Uterus (tissue), 3 donors: ENCODE measurements at regions not wholly inside any gene's neighbourhood (a gene's known extent, or its start where the extent isn't known, plus 50 kb on each side); places are given as distances from the start of the nearest gene placed in this dataset.

ENCODE experiments used
- DNase-seq, 2 donors: peaks; one replicate each; pipeline ENCODE4 v3.0.0-alpha.2; 2019 to 2020
- H3K27ac ChIP-seq, 2 donors: fragments of 200-600 bp; sonication (generic); 1 replicate in 1 of 2; 2 replicates in 1 of 2; pipeline ENCODE4 v1.5.1; 2016 to 2018
- H3K27me3 ChIP-seq, 2 donors: fragments of 200-600 bp; sonication (generic); one replicate each; pipeline ENCODE4 v1.5.1; 2018 to 2019; ENCODE audit warnings: control low read depth in 1 of 2
- H3K36me3 ChIP-seq, 2 donors: fragments of 200-600 bp; sonication (generic); one replicate each; pipeline ENCODE4 v1.5.1; 2019; ENCODE audit warnings: control low read depth in 1 of 2
- H3K4me1 ChIP-seq, 2 donors: fragments of 200-600 bp; sonication (generic); one replicate each; pipeline ENCODE4 v1.5.1; 2018 to 2019; ENCODE audit warnings: control low read depth in 1 of 2
- H3K4me3 ChIP-seq, 2 donors: fragments of 200-600 bp; sonication (generic); 1 replicate in 1 of 2; 2 replicates in 1 of 2; pipeline ENCODE4 v1.5.1; 2018 to 2019; ENCODE audit warnings: mild to moderate bottlenecking in 1 of 2
- H3K9me3 ChIP-seq, 2 donors: fragments of 200-600 bp; sonication (generic); one replicate each; pipeline ENCODE4 v1.5.1; 2019; ENCODE audit warnings: control low read depth in 1 of 2
- POLR2A ChIP-seq, 2 donors: fragments of 450-650 bp; IDR thresholded peaks; one replicate each; pipeline ENCODE4 v1.6.1; 2016; ENCODE audit warnings: antibody characterized with exemption in 2 of 2, mild to moderate bottlenecking in 1 of 2, moderate library complexity in 1 of 2
- intact Hi-C: fragments of 100-400 bp; cut with DNase I; formaldehyde crosslinking; loops from one replicate; pipeline ENCODE4 v1.15.1; 2023; ENCODE audit warnings: low total_unique reads
- TF ChIP-seq, protein P1 (sequence below), 4 experiments: fragments of 200-600 bp in 2 of 4; fragments of 450-650 bp in 2 of 4; sonication (generic) in 2 of 4; IDR thresholded peaks; one replicate each; pipeline ENCODE4 v1.5.1; 2016 to 2019; ENCODE audit warnings: antibody characterized with exemption in 4 of 4, mild to moderate bottlenecking in 2 of 4, moderate library complexity in 1 of 4
- donor health status: DM: yes; HTN: yes; CAD: no.

DNA sequence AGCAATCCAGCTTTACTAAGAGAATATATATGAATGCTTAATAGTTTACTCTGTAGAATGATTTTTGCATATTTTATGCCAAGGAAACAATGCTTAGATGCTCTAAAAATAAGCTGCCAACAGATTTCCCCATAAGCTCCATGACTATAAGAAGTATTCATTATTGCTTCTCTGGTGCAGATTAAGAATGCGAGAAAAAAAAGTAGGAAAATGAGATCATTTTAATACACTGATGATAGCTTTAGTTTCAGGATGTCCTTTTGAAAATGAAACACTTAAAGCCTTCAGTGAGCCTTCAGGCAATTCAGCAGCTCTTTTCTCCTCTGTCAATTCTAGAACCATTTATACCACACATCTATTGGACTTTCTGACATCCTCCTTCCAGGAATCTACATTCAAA, 735.0 kb upstream of the POT1 start:
- Histone ChIP-seq H3K4me3 (no peak overlapping the region), H3K27ac (no peak overlapping the region), H3K36me3 (no peaks in the 10 kb centered on the region), H3K27me3 (no peaks in the 10 kb centered on the region), H3K4me1 (no peaks in the 10 kb centered on the region), H3K9me3 (no peaks in the 10 kb centered on the region)
- no peak for TF ChIP-seq POLR2A (IDR thresholded peaks at IDR 0.05)
- TF ChIP-seq, protein P1, sequence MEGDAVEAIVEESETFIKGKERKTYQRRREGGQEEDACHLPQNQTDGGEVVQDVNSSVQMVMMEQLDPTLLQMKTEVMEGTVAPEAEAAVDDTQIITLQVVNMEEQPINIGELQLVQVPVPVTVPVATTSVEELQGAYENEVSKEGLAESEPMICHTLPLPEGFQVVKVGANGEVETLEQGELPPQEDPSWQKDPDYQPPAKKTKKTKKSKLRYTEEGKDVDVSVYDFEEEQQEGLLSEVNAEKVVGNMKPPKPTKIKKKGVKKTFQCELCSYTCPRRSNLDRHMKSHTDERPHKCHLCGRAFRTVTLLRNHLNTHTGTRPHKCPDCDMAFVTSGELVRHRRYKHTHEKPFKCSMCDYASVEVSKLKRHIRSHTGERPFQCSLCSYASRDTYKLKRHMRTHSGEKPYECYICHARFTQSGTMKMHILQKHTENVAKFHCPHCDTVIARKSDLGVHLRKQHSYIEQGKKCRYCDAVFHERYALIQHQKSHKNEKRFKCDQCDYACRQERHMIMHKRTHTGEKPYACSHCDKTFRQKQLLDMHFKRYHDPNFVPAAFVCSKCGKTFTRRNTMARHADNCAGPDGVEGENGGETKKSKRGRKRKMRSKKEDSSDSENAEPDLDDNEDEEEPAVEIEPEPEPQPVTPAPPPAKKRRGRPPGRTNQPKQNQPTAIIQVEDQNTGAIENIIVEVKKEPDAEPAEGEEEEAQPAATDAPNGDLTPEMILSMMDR (IDR thresholded peaks at IDR 0.05): no peak
- intact Hi-C loops: no loop called here
- no peak for DNase-seq

DNA sequence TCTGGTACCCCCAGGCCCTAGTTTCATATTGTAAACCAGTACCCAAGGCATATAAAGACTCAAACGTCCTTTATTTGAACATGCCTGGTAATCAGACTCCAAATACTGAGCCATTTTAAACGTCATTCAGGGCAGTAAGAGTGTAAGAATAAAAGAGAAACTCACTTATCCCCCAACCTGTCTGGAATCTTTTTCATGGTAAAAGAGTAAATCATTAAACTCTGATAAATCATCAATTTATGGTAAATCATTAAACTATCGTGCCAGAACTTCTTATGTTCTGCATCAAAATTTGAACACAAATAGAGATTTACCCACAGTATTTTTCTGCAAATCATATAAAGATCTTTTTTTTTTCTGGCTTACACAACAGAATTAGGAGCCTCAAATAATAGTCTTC, 734.3 kb upstream of the POT1 start:
- no peaks in the 10 kb centered on the region for H3K27me3 ChIP-seq
- H3K9me3 ChIP-seq: no peaks in the 10 kb centered on the region
- H3K36me3 ChIP-seq: no peaks in the 10 kb centered on the region
- DNase-seq: no peak
- no peak overlapping the region for H3K27ac ChIP-seq
- no peak for TF ChIP-seq POLR2A (IDR thresholded peaks at IDR 0.05)
- TF ChIP-seq, protein P1 (IDR thresholded peaks at IDR 0.05): no peak
- no peak overlapping the region for H3K4me3 ChIP-seq
- intact Hi-C loops: no loop called here
- no peaks in the 10 kb centered on the region for H3K4me1 ChIP-seq

DNA sequence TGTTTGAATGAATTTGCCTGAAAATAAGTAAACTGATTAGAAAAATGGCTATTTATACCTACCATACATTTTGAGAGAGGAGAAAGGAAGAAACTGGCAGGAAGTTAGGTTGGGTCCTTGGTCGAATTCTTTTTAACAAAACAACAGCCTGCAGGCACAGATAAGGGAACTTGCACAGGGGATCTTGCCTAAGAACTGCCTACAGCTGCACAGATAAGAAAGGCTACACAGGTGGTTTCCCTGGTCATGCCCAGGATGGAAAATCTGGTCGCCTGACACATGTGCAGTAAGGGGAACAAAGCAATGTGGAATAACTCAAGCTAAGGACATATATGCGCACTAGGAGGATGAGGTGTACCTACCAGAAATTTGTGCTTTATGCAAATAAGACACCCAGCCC, 732.1 kb upstream of the POT1 start:
- Histone ChIP-seq H3K4me3 (no peak overlapping the region), H3K4me1 (no peaks in the 10 kb centered on the region), H3K27ac (no peak overlapping the region), H3K27me3 (no peaks in the 10 kb centered on the region), H3K36me3 (no peaks in the 10 kb centered on the region), H3K9me3 (no peaks in the 10 kb centered on the region)
- no peak for TF ChIP-seq POLR2A (IDR thresholded peaks at IDR 0.05)
- TF ChIP-seq, protein P1 (IDR thresholded peaks at IDR 0.05): no peak
- DNase-seq: no peak
- intact Hi-C loops: no loop called here

DNA sequence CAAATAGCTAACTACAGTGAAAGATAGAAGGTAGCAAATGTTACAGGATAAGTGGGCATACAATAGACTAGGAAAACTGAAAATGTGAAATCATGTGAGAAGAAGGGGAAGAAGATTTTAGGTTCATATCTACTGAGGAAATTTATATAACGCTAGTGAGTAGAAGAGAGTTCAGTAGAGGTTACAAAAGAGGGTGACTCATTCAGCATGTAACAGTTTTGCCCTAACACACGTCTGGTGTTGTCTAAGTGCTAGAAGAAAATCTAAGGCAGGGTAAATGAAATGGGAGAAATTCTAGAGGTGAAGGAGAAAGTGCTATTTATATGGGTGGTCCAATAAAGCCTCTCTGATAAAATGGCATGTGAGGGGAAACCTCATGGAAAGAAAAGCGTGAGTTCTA, 731.4 kb upstream of the POT1 start:
- Histone ChIP-seq H3K9me3 (no peaks in the 10 kb centered on the region), H3K27ac (no peak overlapping the region), H3K27me3 (no peaks in the 10 kb centered on the region), H3K4me3 (no peak overlapping the region), H3K4me1 (no peaks in the 10 kb centered on the region), H3K36me3 (no peaks in the 10 kb centered on the region)
- TF ChIP-seq, protein P1 (IDR thresholded peaks at IDR 0.05): no peak
- no peak for TF ChIP-seq POLR2A (IDR thresholded peaks at IDR 0.05)
- DNase-seq: no peak
- intact Hi-C loops: no loop called here

DNA sequence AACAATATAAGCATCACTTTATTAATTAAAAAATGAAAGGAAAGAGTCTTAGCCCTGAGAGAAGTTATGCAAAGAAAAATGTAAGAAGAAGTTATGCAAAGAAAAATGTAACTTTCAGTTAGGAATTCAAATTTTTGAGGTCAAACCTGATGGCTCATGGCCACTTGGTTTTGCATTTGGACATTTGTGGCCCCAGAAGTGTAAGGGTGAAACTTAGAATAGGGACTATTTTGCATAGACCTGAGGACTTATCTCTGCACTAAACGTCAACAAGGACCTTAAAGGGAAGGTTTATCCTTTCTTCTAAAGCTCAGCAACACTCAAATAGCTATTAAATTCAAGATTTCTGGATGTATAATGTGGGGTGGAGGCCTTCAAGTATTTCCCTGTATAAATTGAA, 724.5 kb upstream of the POT1 start:
- Histone ChIP-seq H3K27me3 (no peaks in the 10 kb centered on the region), H3K36me3 (no peaks in the 10 kb centered on the region), H3K4me1 (no peaks in the 10 kb centered on the region), H3K4me3 (no peak overlapping the region), H3K27ac (no peak overlapping the region), H3K9me3 (no peaks in the 10 kb centered on the region)
- intact Hi-C loops: no loop called here
- DNase-seq: no peak
- TF ChIP-seq, protein P1 (IDR thresholded peaks at IDR 0.05): no peak
- TF ChIP-seq POLR2A (IDR thresholded peaks at IDR 0.05): no peak
